ENCODE measurements at regions not wholly inside any gene's neighbourhood (a gene's known extent, or its start where the extent isn't known, plus 50 kb on each side); places are given as distances from the start of the nearest gene placed in this dataset.

DNA sequence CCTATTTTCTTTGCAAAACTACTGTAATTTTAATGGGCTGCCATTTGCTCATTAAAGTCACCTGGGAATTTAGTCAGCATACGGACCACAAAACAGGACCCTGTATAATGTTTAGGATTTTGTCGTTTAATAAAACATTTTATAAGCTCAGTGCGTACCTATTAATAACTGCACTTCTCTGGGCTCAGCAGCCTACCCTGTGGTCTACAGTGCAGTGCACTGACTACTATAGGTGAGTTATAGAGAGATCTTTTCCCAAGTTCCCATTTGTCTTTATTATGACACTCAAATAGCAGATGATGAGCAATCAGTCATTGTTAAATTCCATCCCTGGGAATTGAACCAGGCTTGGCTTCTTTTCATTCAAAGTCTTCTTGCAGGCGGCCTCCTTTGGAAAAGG lies 433.4 kb upstream of the NFE2L3 start:
- Mint-ChIP-seq H3K27ac (no peak overlapping the region), H3K36me3 (ENCODE audit: low read depth) (no peaks in the 10 kb centered on the region)

DNA sequence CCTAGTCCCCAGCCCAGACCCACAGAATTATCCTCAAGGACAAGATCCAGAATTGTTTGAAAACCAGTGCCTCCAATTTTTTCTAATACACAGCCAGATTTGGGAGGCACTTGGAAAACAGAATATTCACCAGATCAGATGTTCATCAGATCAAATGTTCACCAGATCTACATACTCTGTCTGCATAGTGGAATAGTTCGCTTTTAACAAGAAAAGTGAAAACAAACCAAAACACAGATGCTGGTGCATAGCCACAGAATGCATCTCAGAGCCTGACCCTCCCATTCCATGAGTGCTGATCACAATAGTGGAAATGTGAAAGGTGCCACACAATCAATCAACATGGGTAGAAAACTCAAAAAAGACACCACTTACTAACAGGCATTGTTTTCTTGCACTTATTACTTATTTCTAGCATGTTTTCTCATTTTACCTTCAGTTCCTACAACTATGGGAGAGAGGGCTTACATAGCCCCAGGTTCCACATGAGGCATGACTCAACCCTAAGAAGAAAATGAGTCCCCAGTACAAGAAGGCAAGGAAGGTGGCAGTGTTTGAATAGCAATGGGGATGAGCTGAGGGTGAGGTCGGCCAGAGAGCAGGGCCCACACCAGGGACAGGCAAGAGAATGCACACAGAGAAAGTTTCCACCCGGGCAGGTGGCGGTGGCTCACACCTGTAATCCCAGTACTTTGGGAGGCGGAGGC lies 432.7 kb upstream of the NFE2L3 start:
- Mint-ChIP-seq H3K4me3 (no peak overlapping the region), H3K27me3 (peaks cover 44% of the 10 kb centered on the region), H3K27ac (no peak overlapping the region), H3K36me3 (ENCODE audit: low read depth) (no peaks in the 10 kb centered on the region), H3K9me3 (no peaks in the 10 kb centered on the region), H3K4me1 (ENCODE audit: low read depth) (no peaks in the 10 kb centered on the region)
- no peak overlapping the region for H3K27ac ChIP-seq (ENCODE audit: low read depth in 1 of 2, low read length in 2 of 2)
- TF ChIP-seq, protein P1, sequence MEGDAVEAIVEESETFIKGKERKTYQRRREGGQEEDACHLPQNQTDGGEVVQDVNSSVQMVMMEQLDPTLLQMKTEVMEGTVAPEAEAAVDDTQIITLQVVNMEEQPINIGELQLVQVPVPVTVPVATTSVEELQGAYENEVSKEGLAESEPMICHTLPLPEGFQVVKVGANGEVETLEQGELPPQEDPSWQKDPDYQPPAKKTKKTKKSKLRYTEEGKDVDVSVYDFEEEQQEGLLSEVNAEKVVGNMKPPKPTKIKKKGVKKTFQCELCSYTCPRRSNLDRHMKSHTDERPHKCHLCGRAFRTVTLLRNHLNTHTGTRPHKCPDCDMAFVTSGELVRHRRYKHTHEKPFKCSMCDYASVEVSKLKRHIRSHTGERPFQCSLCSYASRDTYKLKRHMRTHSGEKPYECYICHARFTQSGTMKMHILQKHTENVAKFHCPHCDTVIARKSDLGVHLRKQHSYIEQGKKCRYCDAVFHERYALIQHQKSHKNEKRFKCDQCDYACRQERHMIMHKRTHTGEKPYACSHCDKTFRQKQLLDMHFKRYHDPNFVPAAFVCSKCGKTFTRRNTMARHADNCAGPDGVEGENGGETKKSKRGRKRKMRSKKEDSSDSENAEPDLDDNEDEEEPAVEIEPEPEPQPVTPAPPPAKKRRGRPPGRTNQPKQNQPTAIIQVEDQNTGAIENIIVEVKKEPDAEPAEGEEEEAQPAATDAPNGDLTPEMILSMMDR (IDR thresholded peaks at IDR 0.05) = no peak
- DNase-seq (no peak), ATAC-seq (ENCODE audit: poor library complexity) (no peak)
- peaks cover 0 to 3% of the 10 kb centered on the region in 2 experiments for H3K27me3 ChIP-seq (ENCODE audit: control insufficient read depth in 1 of 2, insufficient read depth in 2 of 2, low read length in 2 of 2)
- no peaks in the 10 kb centered on the region for H3K9me3 ChIP-seq (ENCODE audit: control insufficient read depth in 1 of 2, insufficient read depth in 1 of 2, low read length in 2 of 2)
- ChIA-PET POLR2A (no interaction called here), CTCF (interaction anchor here (1.0 kb wide), 1 partner anchor 10 kb away, joined by 3 read pairs; no protein-coding TSS in a partner anchor)
- H3K4me3 ChIP-seq (ENCODE audit: low read length) = no peak overlapping the region
- no peaks in the 10 kb centered on the region for H3K36me3 ChIP-seq (ENCODE audit: insufficient read depth, low read length)
- intact Hi-C loops (cut with DNase I, micrococcal nuclease) = no loop called here
- no peaks in the 10 kb centered on the region for H3K4me1 ChIP-seq (ENCODE audit: insufficient read depth, low read length)

More for the DNA sequence above, 433.4 kb upstream of the NFE2L3 start:
- no peaks in the 10 kb centered on the region for H3K9me3 ChIP-seq (ENCODE audit: control insufficient read depth in 1 of 2, insufficient read depth in 1 of 2, low read length in 2 of 2)
- H3K4me1 ChIP-seq (ENCODE audit: insufficient read depth, low read length) = no peaks in the 10 kb centered on the region
- H3K4me3 Mint-ChIP-seq = no peak overlapping the region
- H3K4me1 Mint-ChIP-seq (ENCODE audit: low read depth) = no peaks in the 10 kb centered on the region
- ATAC-seq (ENCODE audit: poor library complexity) (no peak), DNase-seq (no peak)
- intact Hi-C loops (cut with DNase I, micrococcal nuclease) = no loop called here
- no peak overlapping the region for H3K27ac ChIP-seq (ENCODE audit: low read depth in 1 of 2, low read length in 2 of 2)
- H3K4me3 ChIP-seq (ENCODE audit: low read length) = no peak overlapping the region
- no peaks in the 10 kb centered on the region for H3K9me3 Mint-ChIP-seq
- TF ChIP-seq, protein P1 (IDR thresholded peaks at IDR 0.05) = no peak
- CTCF ChIA-PET = interaction anchor here (1.0 kb wide), 1 partner anchor 9 kb away, joined by 3 read pairs; no protein-coding TSS in a partner anchor
- H3K36me3 ChIP-seq (ENCODE audit: insufficient read depth, low read length) = no peaks in the 10 kb centered on the region
- H3K27me3 Mint-ChIP-seq = peaks cover 51% of the 10 kb centered on the region
- POLR2A ChIA-PET = no interaction called here
- peaks cover 0 to 3% of the 10 kb centered on the region in 2 experiments for H3K27me3 ChIP-seq (ENCODE audit: control insufficient read depth in 1 of 2, insufficient read depth in 2 of 2, low read length in 2 of 2)

DNA sequence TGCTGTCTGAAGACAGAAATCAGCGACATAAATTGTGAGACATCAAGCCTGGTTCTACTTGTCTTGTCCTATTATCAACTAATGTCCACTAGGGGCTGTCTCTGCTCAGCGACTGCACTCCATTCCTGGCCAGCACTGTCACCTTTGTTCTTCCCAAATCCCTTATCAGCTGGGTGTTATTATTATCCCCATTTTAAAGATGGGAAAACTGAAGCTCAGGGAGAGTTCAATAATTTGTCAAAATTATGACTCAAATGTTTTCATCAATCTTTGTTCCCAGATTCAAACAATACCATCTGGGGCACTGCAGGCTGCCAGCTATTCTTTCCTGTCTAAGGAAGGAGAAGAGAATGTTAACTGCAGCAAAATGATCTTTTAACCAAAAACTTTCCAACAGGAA lies 431.6 kb upstream of the NFE2L3 start:
- POLR2A ChIA-PET = no interaction called here
- H3K4me1 Mint-ChIP-seq (ENCODE audit: low read depth) = no peaks in the 10 kb centered on the region
- TF ChIP-seq, protein P1 (IDR thresholded peaks at IDR 0.05) = no peak
- H3K36me3 Mint-ChIP-seq (ENCODE audit: low read depth) = no peaks in the 10 kb centered on the region
- Histone ChIP-seq H3K27ac (ENCODE audit: low read depth in 1 of 2, low read length in 2 of 2) (no peak overlapping the region), H3K4me3 (ENCODE audit: low read length) (no peak overlapping the region), H3K4me1 (ENCODE audit: insufficient read depth, low read length) (no peaks in the 10 kb centered on the region), H3K9me3 (ENCODE audit: control insufficient read depth in 1 of 2, insufficient read depth in 1 of 2, low read length in 2 of 2) (no peaks in the 10 kb centered on the region), H3K27me3 (ENCODE audit: control insufficient read depth in 1 of 2, insufficient read depth in 2 of 2, low read length in 2 of 2) (peaks cover 0 to 3% of the 10 kb centered on the region in 2 experiments), H3K36me3 (ENCODE audit: insufficient read depth, low read length) (no peaks in the 10 kb centered on the region)
- ATAC-seq (ENCODE audit: poor library complexity) (no peak), DNase-seq (no peak)
- CTCF ChIA-PET = no interaction called here
- H3K27me3 Mint-ChIP-seq = peaks cover 33% of the 10 kb centered on the region
- H3K9me3 Mint-ChIP-seq = no peaks in the 10 kb centered on the region
- no peak overlapping the region for H3K4me3 Mint-ChIP-seq
- no peak overlapping the region for H3K27ac Mint-ChIP-seq
- intact Hi-C loops (cut with DNase I, micrococcal nuclease) = no loop called here
